HG02981 (cell line): ENCODE measurements at regions not wholly inside any gene's neighbourhood (a gene's known extent, or its start where the extent isn't known, plus 50 kb on each side); places are given as distances from the start of the nearest gene placed in this dataset.
"Not testable (repeated sequence)": the region's sequence is repeated elsewhere in the genome, so short reads cannot be mapped to it uniquely, and the experiment has no call there.

Experiments used
- ATAC-seq: cut with Tn5 transposase; IDR thresholded peaks from one replicate; pipeline ENCODE4 v1.9.1; 2021; ENCODE audit warnings: mild to moderate bottlenecking, moderate library complexity; ENCODE audit not compliant: unreplicated experiment

DNA sequence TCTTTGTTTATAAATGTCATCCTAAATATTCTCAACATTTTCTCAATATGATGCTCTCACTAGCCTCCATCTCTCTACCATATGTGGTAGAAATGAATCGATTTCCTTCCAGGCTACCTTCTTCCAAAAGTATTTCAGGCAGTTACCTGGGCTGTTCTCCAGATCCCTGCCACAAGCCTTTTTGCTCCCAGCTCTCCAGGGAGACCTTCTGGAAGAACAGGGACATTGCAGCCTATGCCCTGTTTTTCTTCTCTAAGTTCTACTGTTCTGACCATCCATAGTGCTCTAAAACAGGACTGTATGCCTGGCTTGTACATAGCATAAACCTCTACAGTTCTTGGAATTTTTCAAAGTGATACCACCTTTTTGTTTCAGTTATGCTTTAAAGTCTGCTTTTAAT is 552.8 kb downstream of the ANKRD7 start:
- ATAC-seq: no peak

GRCh38 chr7:118792682-118793081 is 568.2 kb downstream of the ANKRD7 start:
- no peak for ATAC-seq

DNA sequence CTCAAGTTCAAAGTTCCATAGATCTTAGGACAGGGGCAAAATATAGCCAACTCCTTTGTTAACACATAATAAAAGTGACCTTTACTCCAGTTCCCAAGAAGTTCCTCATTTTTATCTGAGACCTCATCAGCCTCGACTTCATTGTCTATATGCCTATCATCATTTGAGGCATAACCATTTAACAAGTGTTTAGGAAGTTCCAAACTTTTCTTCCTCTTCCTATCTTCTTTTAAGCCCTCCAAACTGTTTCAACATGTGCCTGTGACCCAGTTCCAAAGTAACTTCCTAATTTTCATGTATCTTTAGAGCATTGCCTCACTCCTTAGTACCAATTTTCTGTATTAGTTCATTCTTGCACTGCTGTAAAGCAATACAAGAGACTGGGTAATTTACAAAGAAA is 569.1 kb downstream of the ANKRD7 start:
- no peak for ATAC-seq

DNA sequence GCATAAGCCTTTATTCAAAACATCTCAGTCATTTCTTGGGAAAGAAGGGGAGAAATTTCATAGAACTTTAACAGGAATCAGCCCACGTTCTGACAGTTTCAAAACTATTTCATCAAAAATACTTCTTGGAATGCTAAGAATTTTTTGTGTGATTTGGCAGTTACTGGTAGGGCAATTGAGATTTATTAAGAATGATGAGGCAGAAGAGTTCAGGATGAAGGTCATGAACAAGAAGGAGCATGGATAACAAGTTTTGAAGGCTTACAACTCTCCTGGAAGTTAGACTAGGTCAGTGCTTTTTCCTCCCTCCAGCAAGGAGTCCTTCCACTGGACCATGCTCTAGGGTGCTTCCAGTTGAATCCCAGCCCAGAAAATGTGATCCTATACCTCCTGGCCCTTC is 569.9 kb downstream of the ANKRD7 start:
- ATAC-seq: no peak

GRCh38 chr7:118801366-118801765 is 576.9 kb downstream of the ANKRD7 start:
- ATAC-seq: no peak

- ATAC-seq: no peak
These were observed 578.2 kb downstream of the ANKRD7 start for GRCh38 chr7:118802726-118803125.

- ATAC-seq: no peak
These were observed 601.7 kb downstream of the ANKRD7 start for GRCh38 chr7:118826246-118826645.

GRCh38 chr7:118836933-118837332 is 612.4 kb downstream of the ANKRD7 start:
- peak; percentile 99 for ATAC-seq

DNA sequence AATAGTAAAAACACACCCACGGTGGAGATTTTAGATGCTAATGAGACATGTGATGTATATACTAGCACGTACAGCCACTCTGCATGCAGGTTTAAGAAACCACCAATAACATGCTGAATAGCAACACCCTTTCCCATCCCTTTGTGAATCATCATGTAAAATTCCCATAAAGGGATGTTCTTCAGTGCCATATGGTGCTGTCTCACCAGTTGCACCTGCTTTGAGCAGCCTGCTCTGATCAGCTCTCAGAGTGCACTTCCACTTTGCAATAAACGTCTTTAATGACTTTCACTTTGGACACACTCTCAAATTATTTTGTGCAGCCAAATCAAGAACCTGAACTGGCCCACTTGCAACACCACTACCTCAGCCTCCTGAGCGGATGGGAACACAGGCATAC is 615.0 kb downstream of the ANKRD7 start:
- ATAC-seq: no peak

DNA sequence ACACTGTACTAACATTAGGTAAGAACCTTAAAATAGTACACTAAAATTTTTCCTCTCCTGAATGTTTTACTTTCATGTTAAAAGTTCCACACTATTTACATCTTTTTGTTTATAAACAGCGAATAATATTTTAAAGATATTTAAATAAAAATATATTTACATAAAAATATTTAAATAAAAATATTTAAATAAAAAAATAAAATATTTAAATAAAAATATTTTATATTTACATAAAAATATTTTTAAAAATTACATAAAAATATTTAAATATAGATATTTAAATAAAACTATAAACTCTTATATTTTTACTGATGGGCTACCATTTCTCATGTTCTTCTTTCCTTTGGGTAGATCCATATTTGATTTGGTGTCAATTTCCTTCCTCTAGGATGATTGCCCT is 619.0 kb downstream of the ANKRD7 start:
- no peak for ATAC-seq

DNA sequence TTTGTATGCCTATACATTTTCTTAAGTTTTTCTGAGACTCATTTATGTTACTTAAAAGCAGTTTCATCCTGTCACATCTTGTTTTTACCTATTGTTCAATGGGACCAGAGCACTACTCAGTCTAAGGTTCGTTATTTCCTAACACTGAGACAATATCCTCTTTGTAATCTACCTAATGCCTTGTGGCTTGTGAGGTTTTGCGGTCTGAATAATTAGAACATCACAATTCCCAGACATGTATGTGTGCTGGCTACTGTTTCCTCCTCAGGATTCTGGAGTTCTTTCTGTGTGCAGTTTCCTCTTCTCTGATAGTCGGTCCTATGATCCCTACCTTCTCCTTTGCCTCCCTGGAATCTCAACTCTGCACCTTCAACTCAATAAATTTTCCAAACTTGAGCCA is 620.2 kb downstream of the ANKRD7 start:
- no peak for ATAC-seq

DNA sequence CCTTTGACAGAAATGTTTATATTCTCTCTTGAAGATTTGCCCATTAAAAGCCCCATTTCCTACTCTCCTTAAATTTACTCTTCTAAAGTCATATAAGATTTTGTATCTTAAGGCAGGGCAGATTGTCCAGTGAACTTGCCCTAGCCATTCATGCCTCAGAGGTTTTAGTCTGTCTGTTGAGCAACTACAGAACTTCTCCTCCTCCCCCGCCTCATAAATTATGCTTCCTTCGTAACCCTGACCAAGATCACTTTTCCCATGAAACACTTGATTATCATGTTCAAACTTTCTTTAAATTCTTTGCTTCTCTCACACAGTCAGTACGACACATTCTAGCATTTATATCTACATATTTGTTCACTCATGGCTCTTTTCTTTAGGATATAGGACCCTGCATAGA is 621.3 kb downstream of the ANKRD7 start:
- ATAC-seq: no peak

- no peak for ATAC-seq
These were observed 622.5 kb downstream of the ANKRD7 start for GRCh38 chr7:118846977-118847376.

GRCh38 chr7:118855290-118855689 is 630.8 kb downstream of the ANKRD7 start:
- ATAC-seq: no peak

DNA sequence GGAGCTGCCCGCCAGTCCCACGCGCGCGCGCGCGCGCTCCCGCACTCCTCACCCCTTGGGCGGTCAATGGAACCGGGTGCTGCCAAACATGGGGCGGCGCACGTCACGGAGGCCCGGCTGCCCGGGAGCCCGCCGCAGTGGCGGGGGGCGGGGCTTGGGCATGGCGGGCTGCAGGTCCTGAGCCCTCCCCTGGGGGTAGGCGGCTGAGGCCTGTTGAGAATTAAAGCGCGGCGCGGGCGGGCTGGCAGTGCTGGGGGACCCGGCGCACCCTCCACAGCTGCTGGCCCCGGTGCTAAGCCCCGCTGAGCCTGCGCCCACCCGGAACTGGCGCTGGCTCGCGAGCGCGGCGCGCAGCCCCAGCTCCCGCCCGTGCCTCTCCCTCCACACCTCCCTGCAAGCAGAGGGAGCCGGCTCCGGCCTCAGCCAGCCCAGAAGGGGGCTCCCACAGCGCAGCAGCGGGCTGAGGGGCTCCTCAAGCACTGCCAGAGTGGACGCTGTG is 634.2 kb downstream of the ANKRD7 start:
- ATAC-seq: no peak

- ATAC-seq: no peak
These were observed 637.1 kb downstream of the ANKRD7 start for GRCh38 chr7:118861581-118861980.

DNA sequence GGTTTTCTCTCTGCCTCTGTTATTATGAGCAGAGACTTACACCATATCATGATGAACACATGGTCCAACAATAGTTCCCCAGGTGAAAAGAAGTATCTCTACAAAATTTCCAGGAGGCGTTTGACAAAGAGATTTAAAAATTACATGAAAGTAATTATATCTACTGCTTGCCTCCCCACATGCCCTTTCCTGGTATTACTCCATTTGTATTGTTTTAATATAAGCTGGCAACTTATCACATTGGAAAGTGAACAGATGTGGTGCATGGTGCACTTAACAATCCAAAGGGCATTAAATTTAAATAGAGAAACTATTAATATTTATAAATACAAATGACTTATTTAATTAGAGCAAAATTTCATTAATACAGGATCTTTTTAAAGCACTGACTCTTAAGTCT is 638.2 kb downstream of the ANKRD7 start:
- no peak for ATAC-seq

- no peak for ATAC-seq
These were observed 639.5 kb downstream of the ANKRD7 start for GRCh38 chr7:118863966-118864365.

DNA sequence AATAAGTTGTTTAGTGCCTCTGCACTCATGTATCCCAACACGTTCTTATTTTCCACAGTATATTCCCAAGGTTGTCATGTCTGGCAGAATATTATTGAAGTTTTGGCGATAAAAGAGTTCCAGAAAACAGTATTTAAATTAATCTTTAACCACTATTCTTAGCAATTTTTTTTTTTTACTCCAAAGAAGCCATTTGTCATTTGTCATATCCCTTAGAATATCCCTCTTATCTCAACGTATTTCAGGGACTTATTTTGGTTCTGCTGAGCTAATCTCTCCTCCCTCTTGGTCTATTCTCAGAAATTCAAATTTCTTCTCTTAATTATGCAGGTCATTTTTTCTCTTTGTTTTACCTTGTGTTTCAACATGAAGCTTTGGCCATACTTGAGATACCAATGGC is 643.4 kb downstream of the ANKRD7 start:
- ATAC-seq: no peak

DNA sequence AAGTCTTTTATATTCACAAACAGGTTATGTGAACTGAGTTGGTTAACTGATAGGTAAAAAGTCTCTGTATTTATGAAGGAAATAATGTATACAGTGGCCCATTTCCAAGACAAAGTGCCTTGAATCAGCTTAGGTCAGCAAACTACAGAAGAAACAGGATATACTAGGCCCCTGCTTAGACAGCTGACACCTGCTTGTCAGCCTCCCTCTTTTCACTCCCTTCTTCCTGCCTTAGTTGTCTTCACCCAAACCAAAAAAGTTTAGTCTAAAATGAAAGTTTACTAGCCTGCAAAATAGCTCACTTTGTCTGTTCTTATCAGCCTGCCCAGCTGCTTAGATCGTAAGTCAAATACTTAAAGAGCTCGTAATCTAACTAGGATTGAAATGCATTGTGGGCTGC is 644.6 kb downstream of the ANKRD7 start:
- ATAC-seq: not testable (repeated sequence)

GRCh38 chr7:118870187-118870586 is 645.7 kb downstream of the ANKRD7 start:
- no peak for ATAC-seq

DNA sequence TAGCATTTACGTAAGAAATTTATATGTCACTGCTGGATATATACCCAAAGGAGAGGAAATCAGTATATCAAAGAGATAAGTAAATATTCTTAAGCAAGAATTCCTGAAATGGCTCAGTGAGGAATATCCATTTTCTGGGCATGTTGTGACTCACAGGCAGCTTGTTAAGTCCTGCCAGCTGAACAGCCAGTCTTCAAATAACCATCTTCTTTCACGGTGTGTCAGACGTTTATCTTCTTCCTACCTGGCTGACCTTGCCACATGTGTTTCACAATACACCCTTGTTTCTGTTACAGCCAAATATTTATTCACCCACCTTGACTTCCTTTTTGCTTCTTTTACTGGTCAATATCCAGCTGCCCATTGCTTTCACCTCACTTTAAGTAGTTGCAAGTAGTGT is 648.1 kb downstream of the ANKRD7 start:
- ATAC-seq: no peak

- ATAC-seq: no peak
These were observed 652.7 kb downstream of the ANKRD7 start for GRCh38 chr7:118877187-118877586.

- no peak for ATAC-seq
These were observed 653.8 kb downstream of the ANKRD7 start for GRCh38 chr7:118878336-118878735.
